HG03565 (cell line): ENCODE measurements at regions not wholly inside any gene's neighbourhood (a gene's known extent, or its start where the extent isn't known, plus 50 kb on each side); places are given as distances from the start of the nearest gene placed in this dataset.

Experiments
- ATAC-seq: cut with Tn5 transposase; IDR thresholded peaks from one replicate; pipeline ENCODE4 v1.9.1; 2021; ENCODE audit warnings: mild to moderate bottlenecking, moderate library complexity; ENCODE audit not compliant: unreplicated experiment

GRCh38 chr6:19492636-19493405, 344.3 kb upstream of the ID4 start:
- ATAC-seq, result no peak

- ATAC-seq, result no peak
Observed at GRCh38 chr6:19501737-19502245, 335.4 kb upstream of the ID4 start.

GRCh38 chr6:19502301-19502700, 334.9 kb upstream of the ID4 start:
- no peak for ATAC-seq

- no peak for ATAC-seq
Observed at GRCh38 chr6:19515939-19516338, 321.2 kb upstream of the ID4 start.

GRCh38 chr6:19519941-19520340, 317.2 kb upstream of the ID4 start:
- ATAC-seq, result no peak

GRCh38 chr6:19524366-19525186, 312.6 kb upstream of the ID4 start:
- ATAC-seq, result no peak

- no peak for ATAC-seq
Observed at GRCh38 chr6:19525673-19526072, 311.5 kb upstream of the ID4 start.

- no peak for ATAC-seq
Observed at GRCh38 chr6:19530188-19530587, 307.0 kb upstream of the ID4 start.

GRCh38 chr6:19535351-19535750, 301.8 kb upstream of the ID4 start:
- ATAC-seq, result no peak

GRCh38 chr6:19536838-19537237, 300.3 kb upstream of the ID4 start:
- ATAC-seq, result no peak

GRCh38 chr6:19538096-19538495, 299.1 kb upstream of the ID4 start:
- ATAC-seq, result no peak

GRCh38 chr6:19547507-19547906, 289.7 kb upstream of the ID4 start:
- no peak for ATAC-seq

- no peak for ATAC-seq
Observed at GRCh38 chr6:19549109-19549508, 288.1 kb upstream of the ID4 start.

GRCh38 chr6:19550380-19550779, 286.8 kb upstream of the ID4 start:
- ATAC-seq, result no peak

- ATAC-seq, result no peak
Observed at GRCh38 chr6:19551611-19552010, 285.6 kb upstream of the ID4 start.

GRCh38 chr6:19552076-19552475, 285.1 kb upstream of the ID4 start:
- no peak for ATAC-seq

- ATAC-seq, result no peak
Observed at GRCh38 chr6:19552588-19552987, 284.6 kb upstream of the ID4 start.

- no peak for ATAC-seq
Observed at GRCh38 chr6:19554356-19555225, 282.6 kb upstream of the ID4 start.

- no peak for ATAC-seq
Observed at GRCh38 chr6:19557191-19557590, 280.0 kb upstream of the ID4 start.

- ATAC-seq, result no peak
Observed at GRCh38 chr6:19558201-19558600, 279.0 kb upstream of the ID4 start.

GRCh38 chr6:19558934-19559333, 278.2 kb upstream of the ID4 start:
- ATAC-seq, result no peak
